Ramos (cell line): ENCODE measurements at regions not wholly inside any gene's neighbourhood (a gene's known extent, or its start where the extent isn't known, plus 50 kb on each side); places are given as distances from the start of the nearest gene placed in this dataset.

ENCODE experiments used
- in situ Hi-C: fragments of 300-500 bp; cut with MboI; formaldehyde crosslinking; loops from one replicate; pipeline ENCODE4 v1.14.3; 2022; ENCODE audit warnings: low sequenced_read_pairs; ENCODE audit not compliant: unreplicated experiment

GRCh38 chr2:56688661-56689060 lies 504.9 kb downstream of the CCDC85A start:
- in situ Hi-C loops: no loop called here

DNA sequence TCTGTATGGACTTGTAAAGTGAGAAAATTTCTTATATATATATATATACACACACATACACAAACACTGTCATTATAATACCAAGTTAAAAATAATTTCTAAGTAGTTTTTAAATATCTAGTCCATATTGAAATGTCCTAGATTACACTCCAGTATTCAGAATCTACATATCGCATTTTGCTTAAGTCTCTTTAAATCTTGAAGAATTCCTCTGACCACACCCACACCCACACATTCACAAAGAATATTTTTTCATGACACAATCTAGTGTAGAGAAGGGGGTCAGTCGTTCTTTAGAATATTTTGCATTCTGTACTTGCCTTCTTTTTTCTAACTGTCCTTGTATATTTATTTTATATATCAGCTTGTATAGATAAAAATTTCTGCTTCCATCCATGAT lies 509.7 kb downstream of the CCDC85A start:
- in situ Hi-C loops: no loop called here

- in situ Hi-C loops: no loop called here
Measured at GRCh38 chr2:56703001-56703400, 519.2 kb downstream of the CCDC85A start.

- in situ Hi-C loops: no loop called here
Measured at GRCh38 chr2:56705713-56706112, 521.9 kb downstream of the CCDC85A start.

- in situ Hi-C loops: no loop called here
Measured at GRCh38 chr2:56707218-56707617, 523.4 kb downstream of the CCDC85A start.

- in situ Hi-C loops: no loop called here
Measured at GRCh38 chr2:56707650-56708049, 523.9 kb downstream of the CCDC85A start.

GRCh38 chr2:56709181-56709580 lies 525.4 kb downstream of the CCDC85A start:
- in situ Hi-C loops: no loop called here

DNA sequence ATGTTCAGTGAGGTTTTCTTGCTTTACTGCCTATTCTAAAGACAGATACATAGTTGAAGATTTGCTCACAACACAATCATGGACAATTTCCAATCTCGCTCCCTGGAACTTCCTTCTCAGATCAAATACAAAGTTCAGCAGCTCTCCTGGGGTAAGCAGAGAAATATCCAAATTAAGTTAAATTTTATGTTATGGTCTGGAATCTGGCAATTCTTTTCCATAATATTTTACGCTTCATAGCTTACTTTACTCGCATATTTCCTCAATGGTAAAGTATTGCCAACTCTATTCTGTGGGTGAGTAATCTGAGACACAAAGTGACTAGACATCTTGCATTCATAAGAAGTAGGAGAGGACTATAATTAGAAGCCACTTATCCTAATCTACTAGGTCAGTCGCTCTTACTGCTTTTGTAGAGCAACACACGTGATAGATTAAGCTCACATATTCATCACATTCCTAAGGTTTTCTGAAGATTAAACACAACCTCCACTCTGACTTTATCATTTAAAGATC lies 529.4 kb downstream of the CCDC85A start:
- in situ Hi-C loops: no loop called here

- in situ Hi-C loops: no loop called here
Measured at GRCh38 chr2:56713978-56714377, 530.2 kb downstream of the CCDC85A start.

DNA sequence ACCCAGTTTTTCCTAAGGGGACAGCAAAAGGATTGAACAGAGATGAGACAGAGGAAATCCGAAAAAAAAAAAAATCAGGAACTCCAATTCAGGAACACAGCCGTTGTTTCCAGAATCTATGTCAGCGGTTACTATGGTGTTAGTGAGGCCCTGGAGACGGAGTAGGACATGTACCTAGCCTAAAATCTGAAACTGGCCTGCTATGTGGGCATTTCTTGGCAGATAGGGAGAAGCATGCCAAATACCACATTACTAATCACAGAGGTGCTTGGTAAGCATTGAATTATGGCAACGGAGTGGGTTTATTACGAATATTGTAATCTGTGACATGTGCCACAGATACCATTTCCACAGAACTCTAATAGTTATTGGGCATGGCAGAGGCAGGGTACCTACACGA lies 530.6 kb downstream of the CCDC85A start:
- in situ Hi-C loops: no loop called here

- in situ Hi-C loops: no loop called here
Measured at GRCh38 chr2:56715683-56716082, 531.9 kb downstream of the CCDC85A start.

- in situ Hi-C loops: no loop called here
Measured at GRCh38 chr2:56718413-56718812, 534.6 kb downstream of the CCDC85A start.

DNA sequence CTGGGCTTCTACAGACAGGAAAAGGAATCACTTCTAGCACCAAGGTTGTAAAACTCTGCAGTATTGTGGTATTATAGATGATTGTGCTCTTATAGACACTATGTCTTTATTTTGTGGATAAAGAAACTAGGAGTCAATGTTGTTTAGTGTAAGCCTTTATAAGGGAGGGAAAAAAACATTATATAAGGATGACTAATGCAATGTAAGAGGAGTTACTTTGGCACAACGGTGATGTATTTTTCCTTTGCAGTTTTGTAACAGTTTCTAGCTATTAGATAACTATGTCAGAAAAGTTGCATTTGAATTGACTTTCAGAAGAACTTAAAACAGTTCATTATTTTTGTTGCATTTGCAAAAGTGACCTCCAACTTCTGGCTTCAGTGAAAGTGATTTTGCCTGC lies 545.4 kb downstream of the CCDC85A start:
- in situ Hi-C loops: no loop called here

GRCh38 chr2:56732946-56733345 lies 549.2 kb downstream of the CCDC85A start:
- in situ Hi-C loops: no loop called here

GRCh38 chr2:56739413-56739812 lies 555.6 kb downstream of the CCDC85A start:
- in situ Hi-C loops: no loop called here

DNA sequence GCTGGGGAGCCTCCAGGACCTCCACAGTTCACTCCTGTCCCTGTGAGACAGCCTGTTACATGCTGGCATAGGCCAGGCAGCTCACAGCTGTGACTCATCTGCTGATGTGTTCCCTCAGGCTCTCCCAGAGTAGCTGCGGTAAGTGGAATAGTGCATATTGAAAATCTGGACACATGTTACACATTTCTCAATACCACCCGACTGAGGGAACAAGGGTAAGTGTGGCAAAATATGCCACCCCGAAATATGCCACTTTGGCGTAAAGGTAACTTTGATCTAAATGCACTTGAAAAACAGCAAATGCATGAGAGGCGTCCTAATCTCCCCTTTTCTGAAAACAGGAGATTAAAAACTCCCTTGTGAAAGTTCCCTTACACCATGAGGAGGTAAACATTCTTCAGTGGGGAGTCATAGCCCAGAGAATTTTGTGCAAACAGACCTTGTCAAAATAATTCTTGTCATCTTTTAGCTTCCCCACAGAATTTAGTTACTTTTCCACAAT lies 557.9 kb downstream of the CCDC85A start:
- in situ Hi-C loops: no loop called here

GRCh38 chr2:56743807-56744206 lies 560.0 kb downstream of the CCDC85A start:
- in situ Hi-C loops: no loop called here

- in situ Hi-C loops: no loop called here
Measured at GRCh38 chr2:56749152-56749752, 565.5 kb downstream of the CCDC85A start.

- in situ Hi-C loops: no loop called here
Measured at GRCh38 chr2:56753182-56753581, 569.4 kb downstream of the CCDC85A start.

DNA sequence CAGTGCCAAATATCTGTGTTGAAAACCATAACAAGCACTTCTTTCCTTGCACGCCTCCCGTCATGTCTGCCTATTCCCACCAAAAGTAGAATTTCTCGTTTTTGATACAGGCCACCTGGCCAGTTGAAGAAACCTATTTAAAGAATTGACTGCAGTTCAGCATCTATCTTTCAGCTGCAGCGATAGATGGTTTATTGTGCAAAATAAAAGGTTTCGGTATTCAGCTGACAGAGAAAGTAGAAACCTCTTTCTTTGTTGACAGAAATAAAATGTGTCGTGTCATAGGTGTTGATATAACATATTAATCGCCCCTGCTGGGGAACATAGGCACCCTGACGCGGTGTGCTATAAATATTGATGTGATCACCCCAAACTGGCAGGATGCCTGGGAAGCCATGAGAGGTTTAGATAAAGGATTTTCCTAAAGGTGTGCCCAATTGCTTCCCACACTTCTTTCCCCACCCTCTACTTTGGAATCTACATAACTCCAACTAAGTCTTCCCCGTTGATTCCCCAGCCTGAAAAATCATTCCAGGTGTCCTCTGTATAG lies 570.4 kb downstream of the CCDC85A start:
- in situ Hi-C loops: no loop called here

GRCh38 chr2:56754627-56755026 lies 570.8 kb downstream of the CCDC85A start:
- in situ Hi-C loops: no loop called here
